ENCODE measurements at regions not wholly inside any gene's neighbourhood (a gene's known extent, or its start where the extent isn't known, plus 50 kb on each side); places are given as distances from the start of the nearest gene placed in this dataset.

DNA sequence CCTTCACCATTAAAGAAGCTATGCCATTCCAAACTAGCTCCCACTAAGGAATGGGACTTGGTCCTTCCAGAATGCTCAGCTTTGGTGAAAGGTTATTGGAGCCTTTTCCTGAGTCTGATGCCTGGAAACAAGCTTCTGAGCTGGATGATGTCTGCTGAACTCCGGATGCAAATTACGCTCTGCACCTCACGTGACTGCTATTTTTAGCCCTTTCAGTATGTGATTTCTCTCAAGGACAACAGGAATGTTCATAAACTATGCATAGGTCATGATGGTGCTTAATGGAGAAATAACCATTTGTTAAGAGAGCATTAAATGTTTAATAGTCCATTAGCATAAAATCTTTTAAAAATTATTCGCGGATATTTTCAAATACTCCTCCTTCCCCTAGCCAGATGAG, 631.4 kb upstream of the KIRREL3 start:
- ChIA-PET CTCF (no interaction called here), POLR2A (no interaction called here)
- Histone ChIP-seq H3K36me3 (ENCODE audit: control insufficient read depth in 2 of 2, extremely low read depth in 1 of 2, insufficient read depth in 2 of 2, low read length in 2 of 2) (no peaks in the 10 kb centered on the region), H3K27me3 (ENCODE audit: control insufficient read depth in 2 of 2, insufficient read depth in 2 of 2, low read length in 2 of 2) (no peaks in the 10 kb centered on the region), H3K9ac (replicated peaks; ENCODE audit: extremely low read depth, insufficient read depth, low read length) (no peak overlapping the region), H3K9me1 (replicated peaks; ENCODE audit: control insufficient read depth, extremely low read depth, insufficient read depth, low read length) (no peaks in the 10 kb centered on the region), H2AFZ (ENCODE audit: low read depth, low read length) (no peak overlapping the region), H4K20me1 (replicated peaks; ENCODE audit: control insufficient read depth, extremely low read depth, insufficient read depth, low read length) (no peaks in the 10 kb centered on the region), H3K4me2 (ENCODE audit: insufficient read depth, low read length) (no peak overlapping the region), H3K79me2 (ENCODE audit: control insufficient read depth, insufficient read depth, low read length) (no peaks in the 10 kb centered on the region), H3K9me3 (replicated peaks; ENCODE audit: control insufficient read depth, insufficient read depth, low read length) (no peaks in the 10 kb centered on the region), H3K4me3 (replicated peaks in 1 of 3; ENCODE audit: insufficient read depth in 1 of 3, low read depth in 1 of 3, low read length in 3 of 3) (no peak overlapping the region), H3K4me1 (ENCODE audit: control insufficient read depth, extremely low read depth, insufficient read depth, low read length) (no peaks in the 10 kb centered on the region), H3K27ac (ENCODE audit: insufficient read depth, low read depth, low read length) (no peak overlapping the region)
- FAIRE-seq (no peak), DNase-seq (ENCODE audit: low read depth, low spot score) (no peak)
- BruUV-seq (replicated peaks): no TSS peak
- dilution Hi-C loops (cut with MboI; ENCODE audit: extremely low pct_ligation_motif_present, low sequenced_read_pairs) (no loop called here), intact Hi-C loops (cut with micrococcal nuclease) (no loop called here)
- no peak for TF ChIP-seq GATA2 (IDR thresholded peaks at IDR 0.05; ENCODE audit: insufficient read depth, insufficient read length, low read depth, low read length)
- TF ChIP-seq POLR2A (IDR thresholded peaks at IDR 0.05; ENCODE audit: low read depth, low read length): no peak
- no peak for TF ChIP-seq JUN (IDR thresholded peaks at IDR 0.05; ENCODE audit: borderline replicate concordance, insufficient read depth, insufficient read length, low read depth)
- TF ChIP-seq, protein P1, sequence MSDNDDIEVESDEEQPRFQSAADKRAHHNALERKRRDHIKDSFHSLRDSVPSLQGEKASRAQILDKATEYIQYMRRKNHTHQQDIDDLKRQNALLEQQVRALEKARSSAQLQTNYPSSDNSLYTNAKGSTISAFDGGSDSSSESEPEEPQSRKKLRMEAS (IDR thresholded peaks at IDR 0.05; ENCODE audit: insufficient read depth, insufficient read length): no peak
- no peak for TF ChIP-seq CTCF (IDR thresholded peaks at IDR 0.05; ENCODE audit: extremely low read depth in 1 of 2, insufficient read depth in 1 of 2, low read depth in 1 of 2, low read length in 2 of 2)
- TF ChIP-seq EZH2 (IDR thresholded peaks at IDR 0.05; ENCODE audit: borderline replicate concordance, low read depth, low read length, severe bottlenecking): no peak
- no peak for TF ChIP-seq FOS (IDR thresholded peaks at IDR 0.05; ENCODE audit: borderline replicate concordance, insufficient read depth, low read length)
- no peak for TF ChIP-seq POLR2AphosphoS5 (IDR thresholded peaks at IDR 0.05; ENCODE audit: insufficient read depth, low read depth, low read length)
- no peak for TF ChIP-seq MYC (IDR thresholded peaks at IDR 0.05; ENCODE audit: low read depth, low read length)

All from endothelial cell of umbilical vein (primary cell).